Natural killer cell (primary cell): ENCODE measurements at regions not wholly inside any gene's neighbourhood (a gene's known extent, or its start where the extent isn't known, plus 50 kb on each side); places are given as distances from the start of the nearest gene placed in this dataset.
A peak's percentile ranks its signal among the peaks of the same experiment; 100 is the strongest.
"Not testable (repeated sequence)": the region's sequence is repeated elsewhere in the genome, so short reads cannot be mapped to it uniquely, and the experiment has no call there.

Experiments
- ATAC-seq, 3 donors: fragments of 150-1000 bp in 2 of 3; fragments of 200-7000 bp in 1 of 3; cut with Tn5 transposase; 1 replicate in 1 of 3; 2 replicates in 2 of 3; pipeline ENCODE4 v1.10.0; 2021; ENCODE audit warnings: mild to moderate bottlenecking in 2 of 3, moderate library complexity in 2 of 3
- DNase-seq, 2 donors: peaks; one replicate each; pipeline versions ENCODE4 v3.0.0 to v3.0.0-alpha.2; 2013 to 2021; ENCODE audit warnings: mixed read lengths in 1 of 2
- H3K27ac ChIP-seq: one replicate; pipeline ENCODE4 v1.5.1; 2013; ENCODE audit warnings: mild to moderate bottlenecking, low read length
- H3K27me3 ChIP-seq: one replicate; pipeline ENCODE4 v1.6.1; 2013; ENCODE audit warnings: low read length; ENCODE audit not compliant: control insufficient read depth, insufficient read depth
- H3K36me3 ChIP-seq: one replicate; pipeline ENCODE4 v1.6.1; 2013; ENCODE audit warnings: low read length; ENCODE audit not compliant: control insufficient read depth, insufficient read depth
- H3K4me1 ChIP-seq: one replicate; pipeline ENCODE4 v1.6.1; 2013; ENCODE audit warnings: low read length; ENCODE audit not compliant: control insufficient read depth, insufficient read depth
- H3K4me3 ChIP-seq: one replicate; pipeline ENCODE4 v1.5.1; 2013; ENCODE audit warnings: low read length
- H3K9me3 ChIP-seq: one replicate; pipeline ENCODE4 v1.6.1; 2013; ENCODE audit warnings: low read length; ENCODE audit not compliant: control insufficient read depth, insufficient read depth
- H3K27ac Mint-ChIP-seq, 2 donors: one replicate each; pipeline ENCODE4 v1.8.0; 2022; ENCODE audit warnings: mild to moderate bottlenecking in 2 of 2, mixed read lengths in 2 of 2, moderate library complexity in 1 of 2
- H3K27me3 Mint-ChIP-seq, 2 donors: one replicate each; pipeline ENCODE4 v1.8.0; 2022; ENCODE audit warnings: low read depth in 2 of 2, mixed read lengths in 2 of 2
- H3K36me3 Mint-ChIP-seq: one replicate; pipeline ENCODE4 v1.8.0; 2022; ENCODE audit warnings: mixed read lengths
- H3K4me1 Mint-ChIP-seq, 2 donors: one replicate each; pipeline ENCODE4 v1.8.0; 2022; ENCODE audit warnings: mixed read lengths in 2 of 2
- H3K4me3 Mint-ChIP-seq: one replicate; pipeline ENCODE4 v1.8.0; 2022; ENCODE audit warnings: mild to moderate bottlenecking, moderate library complexity, mixed read lengths
- H3K9me3 Mint-ChIP-seq, 2 donors: one replicate each; pipeline ENCODE4 v1.8.0; 2022; ENCODE audit warnings: mixed read lengths in 2 of 2
- CTCF ChIP-seq: fragments of 200-600 bp; IDR thresholded peaks from one replicate; pipeline ENCODE4 v1.8.0; 2022; ENCODE audit warnings: antibody characterized with exemption
- WGBS: methylation state at CpG from one replicate; pipeline ENCODE4 v1.1.7; 2013; ENCODE audit warnings: missing lambda C conversion rate; ENCODE audit not compliant: insufficient coverage; 5-methylcytosine and 5-hydroxymethylcytosine counted together
- intact Hi-C: fragments of 100-400 bp; cut with micrococcal nuclease; formaldehyde crosslinking; loops from one replicate; pipeline ENCODE4 v1.14.2; 2022

- H3K27ac ChIP-seq = no peak overlapping the region
- Mint-ChIP-seq H3K4me1 (peaks cover 0 to 5% of the 10 kb centered on the region in 2 donors), H3K27me3 (peaks cover 10 to 18% of the 10 kb centered on the region in 2 donors), H3K27ac (no peak overlapping the region), H3K4me3 (no peak overlapping the region), H3K9me3 (peaks cover 0 to 2% of the 10 kb centered on the region in 2 donors), H3K36me3 (no peaks in the 10 kb centered on the region)
- TF ChIP-seq CTCF = no peak
- intact Hi-C loops = no loop called here
- WGBS = 44% methylated on average over 3 of the region's 5 CpGs
- H3K27me3 ChIP-seq = no peaks in the 10 kb centered on the region
- no peaks in the 10 kb centered on the region for H3K9me3 ChIP-seq
- H3K4me3 ChIP-seq = no peak overlapping the region
- ATAC-seq = no peak
- H3K36me3 ChIP-seq = no peaks in the 10 kb centered on the region
- DNase-seq = peak in 1 of 2 donors; percentile 59
- H3K4me1 ChIP-seq = peaks cover 7% of the 10 kb centered on the region
Observed at GRCh38 chr6:150491131-150491810, 108.4 kb upstream of the PLEKHG1 start.

- Mint-ChIP-seq H3K9me3 (peaks cover 0 to 2% of the 10 kb centered on the region in 2 donors), H3K36me3 (no peaks in the 10 kb centered on the region), H3K4me3 (no peak overlapping the region), H3K27me3 (peaks cover 9 to 19% of the 10 kb centered on the region in 2 donors), H3K27ac (no peak overlapping the region), H3K4me1 (peaks cover 0 to 5% of the 10 kb centered on the region in 2 donors)
- DNase-seq (no peak), ATAC-seq (no peak)
- Histone ChIP-seq H3K27me3 (no peaks in the 10 kb centered on the region), H3K4me3 (no peak overlapping the region), H3K4me1 (peaks cover 7% of the 10 kb centered on the region), H3K27ac (no peak overlapping the region), H3K36me3 (no peaks in the 10 kb centered on the region), H3K9me3 (no peaks in the 10 kb centered on the region)
- intact Hi-C loops = no loop called here
- TF ChIP-seq CTCF = no peak
- 29% methylated on average over 2 of the region's 2 CpGs for WGBS
Observed at GRCh38 chr6:150491811-150492172, 107.9 kb upstream of the PLEKHG1 start.

- no peak overlapping the region for H3K27ac ChIP-seq
- Mint-ChIP-seq H3K4me1 (peaks cover 0 to 5% of the 10 kb centered on the region in 2 donors), H3K4me3 (no peak overlapping the region), H3K27me3 (peaks cover 6 to 19% of the 10 kb centered on the region in 2 donors), H3K36me3 (no peaks in the 10 kb centered on the region), H3K9me3 (peaks cover 0 to 2% of the 10 kb centered on the region in 2 donors), H3K27ac (no peak overlapping the region)
- no peak for ATAC-seq
- no peaks in the 10 kb centered on the region for H3K36me3 ChIP-seq
- H3K9me3 ChIP-seq = no peaks in the 10 kb centered on the region
- TF ChIP-seq CTCF = no peak
- peaks cover 7% of the 10 kb centered on the region for H3K4me1 ChIP-seq
- 95% methylated on average over 2 of the region's 2 CpGs for WGBS
- H3K4me3 ChIP-seq = no peak overlapping the region
- H3K27me3 ChIP-seq = no peaks in the 10 kb centered on the region
- intact Hi-C loops = no loop called here
- DNase-seq = no peak
Observed at GRCh38 chr6:150492507-150492906, 107.2 kb upstream of the PLEKHG1 start.

GRCh38 chr6:150492941-150493340, 106.7 kb upstream of the PLEKHG1 start:
- no peak for TF ChIP-seq CTCF
- no peaks in the 10 kb centered on the region for H3K27me3 ChIP-seq
- WGBS = 94% methylated on average over 7 of the region's 7 CpGs
- H3K9me3 ChIP-seq = no peaks in the 10 kb centered on the region
- DNase-seq (no peak), ATAC-seq (no peak)
- Mint-ChIP-seq H3K4me1 (peaks cover 0 to 5% of the 10 kb centered on the region in 2 donors), H3K4me3 (no peak overlapping the region), H3K36me3 (no peaks in the 10 kb centered on the region), H3K9me3 (peaks cover 0 to 2% of the 10 kb centered on the region in 2 donors), H3K27ac (no peak overlapping the region), H3K27me3 (peaks cover 3 to 16% of the 10 kb centered on the region in 2 donors)
- H3K4me1 ChIP-seq = peaks cover 7% of the 10 kb centered on the region
- no peaks in the 10 kb centered on the region for H3K36me3 ChIP-seq
- no peak overlapping the region for H3K4me3 ChIP-seq
- intact Hi-C loops = no loop called here
- H3K27ac ChIP-seq = no peak overlapping the region

- H3K36me3 Mint-ChIP-seq, ATAC-seq, H3K27me3 Mint-ChIP-seq, H3K9me3 Mint-ChIP-seq, H3K27ac ChIP-seq, H3K4me3 Mint-ChIP-seq, intact Hi-C loops, H3K4me1 Mint-ChIP-seq, DNase-seq, H3K27ac Mint-ChIP-seq, H3K4me3 ChIP-seq, H3K36me3 ChIP-seq, H3K9me3 ChIP-seq, H3K4me1 ChIP-seq, H3K27me3 ChIP-seq: not testable (repeated sequence)
- 93% methylated on average over 1 of the region's 2 CpGs for WGBS
Observed at GRCh38 chr6:150493552-150493951, 106.1 kb upstream of the PLEKHG1 start.
